Astrocyte of the cerebellum (primary cell): ENCODE measurements at regions not wholly inside any gene's neighbourhood (a gene's known extent, or its start where the extent isn't known, plus 50 kb on each side); places are given as distances from the start of the nearest gene placed in this dataset.

ENCODE experiments used
- DNase-seq: peaks from one replicate; pipeline ENCODE4 v3.0.0-alpha.2; 2011; ENCODE audit warnings: low read depth
- H3K4me3 ChIP-seq: 2 replicates; pipeline ENCODE4 v1.5.1; 2011; ENCODE audit warnings: mild to moderate bottlenecking, low read depth, low read length, moderate library complexity
- CTCF ChIP-seq: IDR thresholded peaks from 2 replicates; pipeline ENCODE4 v1.5.1; 2012; ENCODE audit warnings: low read length, low read depth, moderate library complexity, mild to moderate bottlenecking; ENCODE audit errors: missing control alignments
- in situ Hi-C: cut with HindIII; loops from 2 replicates; pipeline ENCODE4 v1.10.0; 2017; ENCODE audit warnings: low sequenced_read_pairs

- no peak overlapping the region for H3K4me3 ChIP-seq
- DNase-seq: no peak
- no peak for TF ChIP-seq CTCF
- in situ Hi-C loops: no loop called here
Observed at GRCh38 chr5:73278693-73279092, 105.7 kb downstream of the TMEM174 start.

DNA sequence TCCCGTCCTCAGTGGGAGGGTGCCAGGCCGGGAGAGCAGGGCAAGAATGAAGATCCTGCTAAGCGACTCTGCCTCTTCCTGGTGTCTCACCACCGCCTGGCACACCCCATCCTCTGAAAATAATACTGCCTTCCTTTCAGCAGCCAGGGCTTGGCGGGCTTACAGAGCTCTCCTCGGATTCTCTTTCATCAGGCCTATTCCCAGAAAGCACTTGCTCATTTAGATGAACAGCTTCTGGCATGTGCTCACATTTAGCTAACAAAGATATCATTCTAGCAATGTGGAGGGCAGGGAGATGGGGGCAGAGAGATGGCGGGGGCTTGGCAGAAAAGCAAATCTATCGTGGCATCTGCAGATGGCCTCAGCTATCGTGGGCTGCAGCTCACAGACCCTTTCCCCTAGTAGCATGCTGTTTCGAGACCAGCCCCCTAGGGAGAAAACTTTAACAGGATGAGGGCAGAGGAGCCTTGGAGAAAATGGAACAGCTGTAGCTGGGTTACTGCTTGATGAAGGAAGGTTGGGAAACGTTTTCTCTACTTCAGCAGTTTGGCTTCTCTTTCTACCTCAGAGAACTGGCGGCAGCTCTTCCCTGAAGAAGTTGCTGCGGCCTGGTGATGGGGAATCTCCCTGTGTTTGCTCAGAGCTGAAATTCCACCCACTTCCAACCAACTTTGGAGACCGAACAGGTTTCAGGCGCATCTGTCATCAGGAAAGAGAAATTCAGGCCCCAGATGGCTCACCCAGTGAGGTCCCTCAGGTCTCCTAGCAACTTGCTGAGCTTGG is 102.1 kb downstream of the TMEM174 start:
- peak; percentile 8 for TF ChIP-seq CTCF
- DNase-seq: no peak
- in situ Hi-C loops: no loop called here
- H3K4me3 ChIP-seq: no peak overlapping the region

DNA sequence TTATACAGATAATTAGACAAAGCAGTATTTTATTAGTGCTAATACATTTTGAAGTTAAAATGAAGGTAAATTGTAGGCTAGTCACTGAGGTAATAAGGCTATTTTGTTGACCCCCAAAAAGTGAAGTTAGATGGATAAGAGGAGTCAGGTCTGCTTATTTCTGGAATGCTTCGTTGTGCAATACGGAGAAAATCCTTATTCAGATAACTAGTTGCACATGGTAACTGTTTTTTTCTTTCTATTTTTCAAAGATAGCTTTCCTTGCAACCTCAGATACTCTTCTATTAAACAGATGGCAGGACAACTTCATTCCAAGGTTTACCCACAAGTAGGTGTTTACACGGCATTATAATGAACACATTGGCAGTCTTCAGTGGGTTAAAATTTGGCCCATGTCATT is 101.1 kb downstream of the TMEM174 start:
- no peak overlapping the region for H3K4me3 ChIP-seq
- in situ Hi-C loops: no loop called here
- no peak for DNase-seq
- no peak for TF ChIP-seq CTCF

GRCh38 chr5:73273379-73274050 is 100.5 kb downstream of the TMEM174 start:
- TF ChIP-seq CTCF: no peak
- in situ Hi-C loops: no loop called here
- H3K4me3 ChIP-seq: no peak overlapping the region
- no peak for DNase-seq

- TF ChIP-seq CTCF: no peak
- in situ Hi-C loops: no loop called here
- no peak for DNase-seq
- H3K4me3 ChIP-seq: no peak overlapping the region
Observed at GRCh38 chr5:73272351-73272750, 99.4 kb downstream of the TMEM174 start.

GRCh38 chr5:73268826-73269225 is 95.8 kb downstream of the TMEM174 start:
- TF ChIP-seq CTCF: no peak
- no peak for DNase-seq
- in situ Hi-C loops: no loop called here
- no peak overlapping the region for H3K4me3 ChIP-seq
